ENCODE measurements at regions not wholly inside any gene's neighbourhood (a gene's known extent, or its start where the extent isn't known, plus 50 kb on each side); places are given as distances from the start of the nearest gene placed in this dataset.

DNA sequence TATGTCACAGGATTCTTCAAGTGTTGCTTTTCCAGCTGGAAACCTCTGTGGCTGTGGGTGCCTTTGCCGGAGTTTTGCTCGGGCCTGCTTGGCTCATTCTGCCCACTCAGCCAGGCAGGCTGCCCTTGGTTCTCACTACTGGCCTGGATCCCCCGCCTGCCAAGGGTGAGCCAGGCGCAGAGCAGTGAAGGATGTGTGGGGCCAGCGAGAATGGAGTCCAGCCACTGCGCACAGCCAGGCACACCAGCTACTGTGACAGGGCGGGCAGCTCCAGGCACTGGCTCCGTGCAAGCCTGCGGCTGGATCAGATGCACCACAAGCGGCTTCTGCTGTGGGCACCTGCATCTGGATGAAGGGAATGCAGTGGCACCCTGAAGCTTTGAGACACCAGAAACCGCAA lies 257.1 kb downstream of the RPRM start:
- in situ Hi-C loops (cut with HindIII; ENCODE audit: low sequenced_read_pairs): no loop called here
- DNase-seq (ENCODE audit: low read depth): no peak
- no peak for TF ChIP-seq CTCF (IDR thresholded peaks at IDR 0.05; ENCODE audit: low read depth, low read length, missing control alignments)
- H3K4me3 ChIP-seq (ENCODE audit: low read depth, low read length): no peak overlapping the region

DNA sequence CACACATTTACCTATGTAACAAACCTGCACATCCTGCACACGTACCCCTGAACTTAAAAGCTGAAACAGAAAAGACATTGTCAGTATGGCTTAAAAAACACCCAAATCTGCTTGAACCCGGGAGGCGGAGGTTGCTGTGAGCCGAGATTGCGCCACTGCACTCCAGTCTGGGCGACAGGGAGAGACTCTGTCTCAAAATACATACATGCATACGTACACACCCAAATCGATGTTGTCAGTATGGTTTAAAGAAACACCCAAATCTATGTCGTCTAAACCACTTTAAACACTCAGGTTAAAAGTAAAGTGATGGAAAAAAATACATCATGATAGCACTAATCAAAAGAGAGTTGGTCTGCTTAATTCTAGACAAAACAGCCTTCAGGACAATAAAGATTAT lies 257.5 kb downstream of the RPRM start:
- H3K4me3 ChIP-seq (ENCODE audit: low read depth, low read length): no peak overlapping the region
- no peak for DNase-seq (ENCODE audit: low read depth)
- TF ChIP-seq CTCF (IDR thresholded peaks at IDR 0.05; ENCODE audit: low read depth, low read length, missing control alignments): no peak
- in situ Hi-C loops (cut with HindIII; ENCODE audit: low sequenced_read_pairs): no loop called here

DNA sequence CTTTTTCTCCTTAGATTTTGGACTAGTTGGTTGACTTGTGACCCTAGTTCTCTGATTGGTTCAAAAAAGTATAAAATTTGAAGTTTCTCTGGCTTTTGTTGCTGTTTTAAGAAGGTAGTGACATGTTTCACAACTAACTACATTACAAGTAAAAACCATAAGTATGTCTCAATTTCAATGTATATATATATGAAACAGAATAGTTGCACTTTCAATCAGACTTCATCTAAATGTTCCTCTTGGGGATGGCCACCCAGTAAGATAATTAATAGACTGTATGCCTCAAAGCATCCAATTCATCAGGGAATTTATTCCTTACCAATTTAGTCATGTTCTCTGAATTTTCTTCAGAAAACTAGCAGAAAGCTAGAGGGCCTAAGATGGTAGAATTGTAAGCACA lies 259.7 kb downstream of the RPRM start:
- no peak overlapping the region for H3K4me3 ChIP-seq (ENCODE audit: low read depth, low read length)
- TF ChIP-seq CTCF (IDR thresholded peaks at IDR 0.05; ENCODE audit: low read depth, low read length, missing control alignments): no peak
- no peak for DNase-seq (ENCODE audit: low read depth)
- in situ Hi-C loops (cut with HindIII; ENCODE audit: low sequenced_read_pairs): no loop called here

DNA sequence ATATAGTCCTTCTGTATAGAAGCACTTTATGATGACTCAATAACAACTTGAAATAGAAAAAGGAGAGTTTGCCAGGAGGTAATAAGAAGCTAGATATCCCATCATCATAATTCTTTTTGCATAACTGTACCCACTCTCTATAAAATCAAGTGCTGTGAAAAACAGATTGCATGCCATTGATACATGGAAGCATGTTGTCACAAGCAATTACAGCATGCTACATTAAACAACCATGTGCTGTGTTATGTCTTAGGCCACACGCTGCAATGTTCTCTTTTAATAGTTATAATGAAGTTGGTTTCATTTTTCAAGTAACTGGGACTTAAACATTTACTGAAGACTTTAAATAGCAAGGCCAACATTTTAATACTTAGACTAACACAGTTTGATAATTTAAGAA lies 264.2 kb downstream of the RPRM start:
- in situ Hi-C loops (cut with HindIII; ENCODE audit: low sequenced_read_pairs): no loop called here
- TF ChIP-seq CTCF (IDR thresholded peaks at IDR 0.05; ENCODE audit: low read depth, low read length, missing control alignments): no peak
- no peak overlapping the region for H3K4me3 ChIP-seq (ENCODE audit: low read depth, low read length)
- DNase-seq (ENCODE audit: low read depth): no peak

- DNase-seq (ENCODE audit: low read depth): no peak
- no peak for TF ChIP-seq CTCF (IDR thresholded peaks at IDR 0.05; ENCODE audit: low read depth, low read length, missing control alignments)
- in situ Hi-C loops (cut with HindIII; ENCODE audit: low sequenced_read_pairs): no loop called here
- H3K4me3 ChIP-seq (ENCODE audit: low read depth, low read length): no peak overlapping the region
Measured at GRCh38 chr2:153213022-153213421, 265.5 kb downstream of the RPRM start.

DNA sequence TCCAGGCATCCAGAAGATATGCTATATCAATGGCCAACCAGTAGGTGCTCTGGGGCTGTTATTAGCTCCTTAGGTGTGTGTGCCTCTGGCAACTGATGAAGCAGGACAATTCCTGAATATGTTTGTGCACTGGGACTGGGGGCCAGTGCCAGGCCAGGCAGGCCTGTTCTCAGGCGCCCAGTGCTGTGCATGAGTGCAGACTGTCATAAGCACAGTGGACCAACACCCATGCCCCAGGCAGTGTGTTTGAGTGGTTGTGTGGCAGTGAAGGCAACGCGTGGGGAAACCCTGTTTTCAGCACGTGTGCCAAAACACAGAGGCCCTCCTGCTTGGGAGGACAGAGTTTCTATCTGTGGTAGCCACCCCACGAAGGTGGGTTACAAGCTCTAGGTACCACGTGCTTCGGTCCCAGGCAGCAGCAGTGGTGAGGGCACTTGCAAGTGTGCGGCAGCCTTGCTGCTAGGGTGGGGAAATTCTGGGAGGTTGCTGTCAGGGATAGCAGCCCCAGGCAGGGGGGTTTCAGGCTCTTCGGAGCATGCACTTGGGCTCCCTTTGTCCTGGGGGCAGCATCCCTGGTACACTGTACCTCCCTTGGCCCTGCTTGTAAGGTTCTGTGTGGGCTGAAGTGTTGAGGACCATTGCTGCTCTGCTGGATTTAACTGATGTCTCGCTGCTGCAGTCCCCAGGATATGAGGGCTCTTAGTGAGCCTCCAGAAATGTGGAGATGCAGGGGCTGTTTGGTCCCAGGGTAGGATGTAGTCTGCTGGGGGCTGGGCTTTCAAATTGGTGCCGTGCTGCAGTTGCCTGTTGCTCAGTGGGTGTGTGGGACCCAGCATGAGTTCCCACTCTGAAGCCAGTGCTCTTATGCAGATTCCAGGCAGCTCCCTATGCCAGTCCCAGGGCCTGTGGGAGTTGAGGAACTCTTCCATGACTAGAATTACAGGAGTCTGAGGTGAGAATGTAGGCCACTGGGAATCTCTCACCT lies 280.9 kb downstream of the RPRM start:
- no peak for TF ChIP-seq CTCF (IDR thresholded peaks at IDR 0.05; ENCODE audit: low read depth, low read length, missing control alignments)
- in situ Hi-C loops (cut with HindIII; ENCODE audit: low sequenced_read_pairs): no loop called here
- no peak for DNase-seq (ENCODE audit: low read depth)
- no peak overlapping the region for H3K4me3 ChIP-seq (ENCODE audit: low read depth, low read length)

Data from astrocyte of the cerebellum (primary cell).